HUES48 (cell line): ENCODE measurements at regions not wholly inside any gene's neighbourhood (a gene's known extent, or its start where the extent isn't known, plus 50 kb on each side); places are given as distances from the start of the nearest gene placed in this dataset.

Experiments
- H3K27ac ChIP-seq: one replicate; pipeline ENCODE4 v1.7.0; 2013; ENCODE audit warnings: low read depth, low read length, inconsistent platforms
- H3K27me3 ChIP-seq: 2 replicates; pipeline ENCODE4 v1.6.1; 2013; ENCODE audit warnings: mild to moderate bottlenecking, low read length; ENCODE audit not compliant: control insufficient read depth, insufficient read depth
- H3K36me3 ChIP-seq: 2 replicates; pipeline ENCODE4 v1.6.1; 2013; ENCODE audit warnings: low read length; ENCODE audit not compliant: control insufficient read depth, insufficient read depth
- H3K4me1 ChIP-seq: 2 replicates; pipeline ENCODE4 v1.6.1; 2013; ENCODE audit warnings: mild to moderate bottlenecking, low read length; ENCODE audit not compliant: control insufficient read depth, insufficient read depth
- H3K4me3 ChIP-seq: 2 replicates; pipeline ENCODE4 v1.5.1; 2013; ENCODE audit warnings: mild to moderate bottlenecking, low read depth, low read length
- H3K9ac ChIP-seq: 2 replicates; pipeline ENCODE4 v1.6.1; 2013; ENCODE audit warnings: mild to moderate bottlenecking, low read depth, low read length, moderate library complexity
- H3K9me3 ChIP-seq: 2 replicates; pipeline ENCODE4 v1.6.1; 2013; ENCODE audit warnings: low read length; ENCODE audit not compliant: control insufficient read depth, insufficient read depth

DNA sequence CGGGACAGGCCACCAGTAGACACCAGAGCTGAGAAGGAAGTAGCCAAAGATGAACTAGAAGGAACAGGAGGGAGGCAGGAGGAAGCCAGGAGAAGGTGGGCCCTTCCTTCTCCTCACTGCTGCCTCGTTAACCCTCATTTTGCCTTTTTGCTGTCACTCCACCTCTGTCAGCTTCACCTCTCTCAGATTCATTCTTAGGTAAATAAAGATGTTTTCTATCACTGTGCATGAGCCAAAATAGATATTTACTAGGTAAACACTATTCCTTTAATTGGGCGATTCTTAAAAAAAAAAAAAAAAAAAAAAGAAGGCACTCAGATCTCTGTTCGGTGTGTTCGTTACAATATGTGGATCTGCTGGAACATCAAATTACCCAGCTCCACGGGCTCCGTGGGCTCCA, 112.3 kb downstream of the GLUL start:
- peaks cover 3% of the 10 kb centered on the region; the same call in 1 of the 2 replicates for H3K4me1 ChIP-seq
- no peak overlapping the region for H3K9ac ChIP-seq

DNA sequence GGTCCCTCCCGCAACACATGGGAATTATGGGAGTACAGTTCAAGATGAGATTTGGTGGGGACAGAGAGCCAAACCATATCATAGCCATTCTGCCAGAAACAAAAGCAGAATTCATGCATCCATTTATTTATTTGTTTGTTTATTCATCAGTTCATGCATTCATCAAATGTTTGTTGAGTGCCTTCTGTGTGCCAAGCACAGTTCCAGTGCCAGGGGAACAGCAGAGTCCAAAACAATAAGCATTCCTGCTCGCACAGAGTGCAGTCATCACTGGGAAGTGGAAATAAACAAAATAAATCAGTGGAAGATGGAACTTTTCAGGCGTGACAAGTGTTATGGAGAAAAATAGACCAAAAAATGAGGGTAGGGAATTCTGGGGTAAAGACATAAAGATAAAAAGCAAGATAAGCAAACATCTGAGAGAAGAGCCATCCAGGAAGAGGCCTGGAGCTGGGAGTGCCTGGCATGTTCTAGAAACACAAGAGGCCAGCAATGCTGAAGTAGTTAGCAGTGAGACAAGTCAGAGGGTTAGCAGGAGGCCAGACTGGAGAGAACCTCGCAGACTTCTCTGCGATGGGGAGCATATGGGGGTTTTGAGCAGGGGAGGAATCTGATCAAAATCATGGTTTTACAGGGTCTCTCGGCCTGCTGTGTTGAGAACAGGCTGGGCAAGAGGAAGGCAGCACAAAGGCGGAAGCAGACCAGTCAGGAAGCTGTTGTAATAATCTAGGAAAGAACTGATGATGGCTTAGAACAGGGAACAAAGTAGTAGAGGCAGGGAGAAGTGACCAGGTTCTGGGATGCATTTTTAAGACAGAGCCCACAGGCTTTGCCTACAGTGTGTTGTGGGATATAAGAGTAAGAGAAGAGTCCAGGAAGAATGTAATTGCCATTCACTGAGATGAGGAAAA, 113.2 kb downstream of the GLUL start:
- H3K4me1 ChIP-seq, result peaks cover 3% of the 10 kb centered on the region; the same call in 1 of the 2 replicates
- H3K36me3 ChIP-seq, result no peaks in the 10 kb centered on the region
- H3K27ac ChIP-seq, result no peak overlapping the region
- no peaks in the 10 kb centered on the region for H3K9me3 ChIP-seq
- H3K27me3 ChIP-seq, result no peaks in the 10 kb centered on the region
- H3K4me3 ChIP-seq, result no peak overlapping the region
- H3K9ac ChIP-seq, result no peak overlapping the region

More for the DNA sequence above, 112.3 kb downstream of the GLUL start:
- H3K27me3 ChIP-seq, result no peaks in the 10 kb centered on the region
- no peak overlapping the region for H3K4me3 ChIP-seq
- H3K9me3 ChIP-seq, result no peaks in the 10 kb centered on the region
- H3K36me3 ChIP-seq, result no peaks in the 10 kb centered on the region
- no peak overlapping the region for H3K27ac ChIP-seq

DNA sequence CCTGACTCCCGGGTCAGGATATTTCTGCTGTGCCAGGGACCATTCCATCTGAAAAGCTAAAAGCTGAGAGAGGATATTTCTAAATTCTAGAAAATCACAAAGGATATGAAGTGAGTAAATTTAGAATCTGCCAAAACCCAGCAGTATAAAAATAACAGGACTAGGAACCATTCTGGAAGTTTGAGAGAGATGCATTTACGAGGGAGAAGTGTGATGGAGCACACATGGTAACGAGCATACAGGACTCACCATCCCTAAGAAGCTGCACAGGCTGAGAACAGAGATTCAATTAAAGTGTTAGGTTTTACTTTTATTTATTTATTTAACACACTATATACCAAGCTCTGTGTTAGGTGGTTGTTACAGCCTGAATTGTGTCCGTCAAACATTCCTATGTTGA, 116.3 kb downstream of the GLUL start:
- H3K4me1 ChIP-seq, result peaks cover 3% of the 10 kb centered on the region; the same call in 1 of the 2 replicates
- no peaks in the 10 kb centered on the region for H3K36me3 ChIP-seq
- no peak overlapping the region for H3K4me3 ChIP-seq
- H3K9ac ChIP-seq, result no peak overlapping the region
- no peak overlapping the region for H3K27ac ChIP-seq
- H3K27me3 ChIP-seq, result no peaks in the 10 kb centered on the region
- no peaks in the 10 kb centered on the region for H3K9me3 ChIP-seq

DNA sequence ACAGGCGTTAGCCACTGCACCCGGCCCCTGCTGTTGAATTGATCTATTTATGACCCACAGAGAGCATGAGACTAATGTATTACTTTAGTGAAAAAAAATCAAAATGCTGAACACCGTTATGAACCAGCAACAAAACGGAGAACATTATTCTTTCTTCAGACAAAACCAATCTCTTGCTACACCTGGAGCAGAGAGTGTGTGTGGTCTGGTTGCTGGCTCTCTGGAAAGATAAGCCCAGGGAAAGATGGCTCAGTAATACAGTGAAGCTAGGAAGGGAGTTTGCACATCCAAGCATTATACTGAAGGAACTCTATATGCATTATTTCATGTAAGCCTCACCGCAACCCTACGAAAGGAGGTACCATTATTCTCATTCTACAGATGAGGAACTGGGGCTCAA, 117.0 kb downstream of the GLUL start:
- H3K4me1 ChIP-seq, result peaks cover 2% of the 10 kb centered on the region; the same call in 1 of the 2 replicates
- H3K9me3 ChIP-seq, result no peaks in the 10 kb centered on the region
- no peaks in the 10 kb centered on the region for H3K27me3 ChIP-seq
- H3K4me3 ChIP-seq, result no peak overlapping the region
- no peaks in the 10 kb centered on the region for H3K36me3 ChIP-seq
- no peak overlapping the region for H3K9ac ChIP-seq
- no peak overlapping the region for H3K27ac ChIP-seq

DNA sequence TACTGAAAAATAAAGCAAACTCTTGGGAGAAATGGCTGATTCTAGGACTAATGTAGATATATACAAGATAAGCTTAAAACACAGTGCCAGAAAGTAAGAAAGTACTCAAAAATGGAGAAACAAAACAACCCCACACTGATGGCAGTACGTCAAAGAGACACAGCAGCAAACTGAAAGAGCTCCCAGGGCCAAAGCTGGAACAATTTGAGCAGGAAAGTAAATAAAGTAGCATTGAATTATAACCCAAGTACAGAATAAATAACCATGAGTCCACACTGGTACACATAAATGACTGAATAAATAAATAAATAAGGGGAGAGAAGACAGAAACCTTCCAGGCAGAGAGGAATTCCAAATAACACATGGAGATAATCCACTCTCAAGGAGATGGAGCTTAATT, 120.9 kb downstream of the GLUL start:
- Histone ChIP-seq H3K36me3 (no peaks in the 10 kb centered on the region), H3K4me1 (no peaks in the 10 kb centered on the region), H3K27ac (no peak overlapping the region), H3K27me3 (no peaks in the 10 kb centered on the region), H3K9ac (no peak overlapping the region), H3K9me3 (no peaks in the 10 kb centered on the region), H3K4me3 (no peak overlapping the region)

DNA sequence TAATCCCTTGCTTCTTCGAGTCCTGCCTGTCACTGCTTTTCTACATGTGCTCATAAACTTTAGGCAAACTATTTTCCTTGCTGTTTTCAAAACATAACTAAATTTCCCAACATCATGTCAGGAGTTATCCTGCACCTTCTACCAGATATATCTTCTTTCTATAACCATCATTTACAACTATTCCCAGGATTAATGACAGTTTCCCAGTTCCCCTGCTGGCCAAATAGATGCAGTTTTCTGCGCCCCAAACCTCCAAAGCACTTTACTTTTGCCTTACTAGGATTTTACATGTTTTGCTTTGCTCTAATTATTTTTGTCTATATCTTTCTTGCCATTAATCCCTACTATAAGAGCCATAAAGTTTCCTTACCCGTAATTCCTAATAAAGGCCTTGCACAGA, 122.5 kb downstream of the GLUL start:
- Histone ChIP-seq H3K9me3 (no peaks in the 10 kb centered on the region), H3K27me3 (no peaks in the 10 kb centered on the region), H3K9ac (no peak overlapping the region), H3K27ac (no peak overlapping the region), H3K36me3 (no peaks in the 10 kb centered on the region), H3K4me3 (no peak overlapping the region), H3K4me1 (no peaks in the 10 kb centered on the region)

DNA sequence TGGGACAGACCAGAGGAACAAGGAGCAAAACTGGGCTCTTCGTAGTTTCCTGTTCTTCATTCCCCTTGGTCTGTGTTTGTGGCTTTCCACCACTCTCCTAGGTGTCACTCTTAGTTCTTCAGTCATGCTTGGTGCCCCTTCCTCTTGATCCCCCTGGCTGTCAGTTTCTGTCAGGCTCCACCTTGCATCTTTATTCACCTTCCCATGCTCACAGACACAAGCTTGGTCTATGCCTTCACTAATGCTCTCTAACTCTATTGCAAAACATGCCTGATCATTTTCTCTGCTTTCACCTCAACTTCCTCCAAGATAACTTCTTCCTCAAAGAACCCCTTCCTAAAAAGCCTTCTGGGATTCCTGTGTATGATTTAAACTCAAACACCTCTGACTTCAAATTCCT, 122.9 kb downstream of the GLUL start:
- Histone ChIP-seq H3K4me1 (no peaks in the 10 kb centered on the region), H3K27me3 (no peaks in the 10 kb centered on the region), H3K27ac (no peak overlapping the region), H3K9ac (no peak overlapping the region), H3K36me3 (no peaks in the 10 kb centered on the region), H3K4me3 (no peak overlapping the region), H3K9me3 (no peaks in the 10 kb centered on the region)

DNA sequence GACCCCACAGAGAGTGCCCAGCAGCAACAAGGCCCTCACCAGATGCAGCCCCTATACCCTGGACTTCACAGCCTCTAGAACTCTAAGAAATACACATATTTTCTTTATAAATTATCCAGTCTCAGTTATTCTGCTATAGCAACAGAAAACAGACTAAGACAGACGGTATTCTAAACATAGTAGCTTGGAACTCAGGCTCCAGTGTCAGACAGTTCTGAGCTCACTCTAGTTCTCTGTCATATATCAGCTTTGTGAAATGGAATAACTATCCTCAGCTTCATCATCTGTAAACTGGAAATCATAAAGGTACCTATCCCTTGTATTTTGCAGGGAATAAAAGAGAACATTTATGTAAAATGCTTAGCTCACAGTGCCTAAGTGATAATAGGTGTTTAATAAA, 127.4 kb downstream of the GLUL start:
- Histone ChIP-seq H3K36me3 (no peaks in the 10 kb centered on the region), H3K4me3 (no peak overlapping the region), H3K4me1 (no peaks in the 10 kb centered on the region), H3K27ac (no peak overlapping the region), H3K9me3 (no peaks in the 10 kb centered on the region), H3K27me3 (no peaks in the 10 kb centered on the region), H3K9ac (no peak overlapping the region)

DNA sequence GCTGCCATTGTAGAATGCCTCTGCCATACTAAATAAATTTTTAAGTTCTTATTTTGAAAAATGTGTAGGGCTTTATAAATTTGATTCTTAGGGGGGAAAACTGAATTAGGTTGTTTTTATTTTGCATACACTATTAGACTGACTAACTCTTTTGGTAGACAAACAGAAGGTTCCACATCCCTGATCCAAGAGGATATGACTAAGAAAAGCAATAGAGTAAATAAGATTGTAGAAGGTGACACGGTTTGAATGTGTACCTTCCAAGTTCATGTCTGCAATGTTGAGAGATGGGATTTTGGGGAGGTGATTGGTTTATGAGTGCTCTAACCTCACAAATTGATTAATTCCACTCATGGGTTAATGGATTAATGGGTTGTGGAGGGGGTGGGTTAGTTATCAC, 127.9 kb downstream of the GLUL start:
- Histone ChIP-seq H3K9ac (no peak overlapping the region), H3K9me3 (no peaks in the 10 kb centered on the region), H3K36me3 (no peaks in the 10 kb centered on the region), H3K27me3 (no peaks in the 10 kb centered on the region), H3K4me3 (no peak overlapping the region), H3K27ac (no peak overlapping the region), H3K4me1 (no peaks in the 10 kb centered on the region)

DNA sequence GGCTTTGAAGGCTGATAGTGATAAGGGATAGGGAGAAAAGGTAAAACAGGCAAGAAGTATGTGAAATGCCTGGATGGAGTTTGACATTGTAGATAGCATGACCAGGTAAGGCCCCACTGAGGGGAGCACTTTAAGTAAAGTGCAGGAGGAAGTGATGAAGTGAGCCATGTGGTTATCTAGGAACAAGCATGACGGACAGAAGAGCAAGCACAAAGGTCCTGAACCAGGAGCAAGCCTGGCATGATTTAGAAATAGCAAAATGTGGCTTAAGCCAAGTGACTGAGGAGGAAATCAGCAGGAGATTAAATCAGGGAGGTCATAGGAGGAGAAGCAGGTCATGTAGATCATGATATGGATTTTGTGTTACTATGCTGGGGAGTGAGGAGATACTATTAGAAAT, 129.2 kb downstream of the GLUL start:
- Histone ChIP-seq H3K27ac (no peak overlapping the region), H3K4me1 (no peaks in the 10 kb centered on the region), H3K9me3 (no peaks in the 10 kb centered on the region), H3K27me3 (no peaks in the 10 kb centered on the region), H3K9ac (no peak overlapping the region), H3K4me3 (no peak overlapping the region), H3K36me3 (no peaks in the 10 kb centered on the region)

DNA sequence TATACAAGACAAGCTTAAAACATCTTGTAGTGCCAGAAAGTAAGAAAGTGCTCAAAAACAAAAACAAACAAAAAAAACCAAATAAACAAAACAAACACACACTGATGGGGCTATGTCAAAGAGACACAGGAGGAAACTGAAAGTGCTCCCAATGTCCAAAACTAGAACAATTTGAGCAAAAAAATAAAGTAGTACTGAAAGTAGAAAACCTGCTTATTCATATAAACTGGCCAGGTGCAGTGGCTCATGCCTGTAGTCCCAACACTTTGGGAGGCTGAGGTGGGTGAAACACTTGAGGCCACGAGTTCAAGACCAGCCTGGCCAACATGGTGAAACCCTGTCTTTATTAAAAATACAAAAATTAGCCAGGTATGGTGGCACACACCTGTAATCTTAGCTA, 129.9 kb downstream of the GLUL start:
- Histone ChIP-seq H3K27me3 (no peaks in the 10 kb centered on the region), H3K4me1 (no peaks in the 10 kb centered on the region), H3K9me3 (no peaks in the 10 kb centered on the region), H3K4me3 (no peak overlapping the region), H3K9ac (no peak overlapping the region), H3K27ac (no peak overlapping the region), H3K36me3 (no peaks in the 10 kb centered on the region)
